ENCODE measurements at regions not wholly inside any gene's neighbourhood (a gene's known extent, or its start where the extent isn't known, plus 50 kb on each side); places are given as distances from the start of the nearest gene placed in this dataset.

GRCh38 chr11:19565639-19566038 is 147.0 kb upstream of the NAV2 start (continued):
- TF ChIP-seq PATZ1 (CRISPR knock-in tag; IDR thresholded peaks at IDR 0.05; ENCODE audit: borderline replicate concordance) = no peak

DNA sequence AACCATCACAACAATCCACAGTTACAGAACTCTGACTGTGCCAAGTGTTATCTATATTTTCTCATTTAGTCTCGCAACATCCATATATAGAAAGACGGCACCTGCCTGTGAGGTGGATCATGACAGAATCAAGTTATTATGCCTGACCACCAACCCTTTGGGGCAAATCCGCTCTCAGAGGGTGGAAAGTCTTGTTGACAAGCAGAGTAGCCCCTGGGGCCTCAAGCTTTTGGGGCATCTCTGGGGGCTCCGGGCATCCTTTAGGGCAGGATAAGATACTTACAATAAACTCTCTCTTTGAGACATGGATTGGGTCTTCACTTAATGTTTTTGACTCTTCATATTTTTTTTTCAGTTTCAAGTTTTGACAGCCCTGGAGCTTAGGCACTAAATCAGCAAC is 150.5 kb upstream of the NAV2 start:
- no peak for TF ChIP-seq PPARA (CRISPR knock-in tag; IDR thresholded peaks at IDR 0.05; ENCODE audit: borderline replicate concordance)
- no peak for TF ChIP-seq CSDC2 (CRISPR knock-in tag; IDR thresholded peaks at IDR 0.05)
- no peak for TF ChIP-seq TOX (CRISPR knock-in tag; IDR thresholded peaks at IDR 0.05; ENCODE audit: borderline replicate concordance)
- TF ChIP-seq ZC3H10 (CRISPR knock-in tag; IDR thresholded peaks at IDR 0.05) = no peak
- TF ChIP-seq ZFP3 (CRISPR knock-in tag; IDR thresholded peaks at IDR 0.05) = no peak
- TF ChIP-seq ESRRG (CRISPR knock-in tag; IDR thresholded peaks at IDR 0.05) = no peak
- no peak for TF ChIP-seq RARB (CRISPR knock-in tag; IDR thresholded peaks at IDR 0.05)
- TF ChIP-seq ZFP30 (CRISPR knock-in tag; IDR thresholded peaks at IDR 0.05) = no peak
- TF ChIP-seq GLIS3 (CRISPR knock-in tag; IDR thresholded peaks at IDR 0.05) = no peak
- no peak for TF ChIP-seq ISL1 (CRISPR knock-in tag; IDR thresholded peaks at IDR 0.05)
- no peak for TF ChIP-seq ZNF565 (CRISPR knock-in tag; conservative IDR thresholded peaks at IDR 0.05; ENCODE audit: low read depth)
- TF ChIP-seq TCF4 (CRISPR knock-in tag; IDR thresholded peaks at IDR 0.05; ENCODE audit: borderline replicate concordance) = no peak
- no peak for TF ChIP-seq ZNF8 (CRISPR knock-in tag; IDR thresholded peaks at IDR 0.05)
- TF ChIP-seq, protein P1, sequence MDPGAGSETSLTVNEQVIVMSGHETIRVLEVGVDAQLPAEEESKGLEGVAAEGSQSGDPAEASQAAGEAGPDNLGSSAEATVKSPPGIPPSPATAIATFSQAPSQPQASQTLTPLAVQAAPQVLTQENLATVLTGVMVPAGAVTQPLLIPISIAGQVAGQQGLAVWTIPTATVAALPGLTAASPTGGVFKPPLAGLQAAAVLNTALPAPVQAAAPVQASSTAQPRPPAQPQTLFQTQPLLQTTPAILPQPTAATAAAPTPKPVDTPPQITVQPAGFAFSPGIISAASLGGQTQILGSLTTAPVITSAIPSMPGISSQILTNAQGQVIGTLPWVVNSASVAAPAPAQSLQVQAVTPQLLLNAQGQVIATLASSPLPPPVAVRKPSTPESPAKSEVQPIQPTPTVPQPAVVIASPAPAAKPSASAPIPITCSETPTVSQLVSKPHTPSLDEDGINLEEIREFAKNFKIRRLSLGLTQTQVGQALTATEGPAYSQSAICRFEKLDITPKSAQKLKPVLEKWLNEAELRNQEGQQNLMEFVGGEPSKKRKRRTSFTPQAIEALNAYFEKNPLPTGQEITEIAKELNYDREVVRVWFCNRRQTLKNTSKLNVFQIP (CRISPR knock-in tag; IDR thresholded peaks at IDR 0.05; ENCODE audit: borderline replicate concordance, low read depth) = no peak
- TF ChIP-seq PATZ1 (CRISPR knock-in tag; IDR thresholded peaks at IDR 0.05; ENCODE audit: borderline replicate concordance) = no peak
- TF ChIP-seq SNAI2 (CRISPR knock-in tag; IDR thresholded peaks at IDR 0.05) = no peak
- no peak for TF ChIP-seq TSHZ2 (CRISPR knock-in tag; IDR thresholded peaks at IDR 0.05)

DNA sequence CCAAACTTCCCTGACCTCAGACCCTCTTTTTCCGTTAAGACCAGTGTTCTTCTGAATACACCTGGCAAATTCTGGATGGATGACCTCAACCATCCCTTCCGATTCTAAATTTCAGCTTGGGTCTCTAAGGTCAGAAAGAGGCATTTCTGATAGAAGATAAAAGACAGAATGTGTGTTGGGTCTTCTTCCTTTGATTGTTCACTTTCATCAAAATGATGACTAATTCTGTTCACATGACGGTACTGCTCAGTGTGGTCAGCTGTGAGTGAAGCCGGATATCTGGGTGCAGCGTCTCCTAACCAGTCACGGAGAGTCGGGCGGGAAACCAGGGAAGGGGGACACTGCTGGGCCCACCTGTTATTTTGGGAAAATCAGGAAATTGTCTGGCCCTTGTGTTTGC is 151.6 kb upstream of the NAV2 start:
- TF ChIP-seq ZNF8 (CRISPR knock-in tag; IDR thresholded peaks at IDR 0.05) (no peak), ZFP30 (CRISPR knock-in tag; IDR thresholded peaks at IDR 0.05) (no peak), ZFP3 (CRISPR knock-in tag; IDR thresholded peaks at IDR 0.05) (no peak), TOX (CRISPR knock-in tag; IDR thresholded peaks at IDR 0.05; ENCODE audit: borderline replicate concordance) (no peak), ZNF70 (CRISPR knock-in tag; IDR thresholded peaks at IDR 0.05) (no peak), TCF4 (CRISPR knock-in tag; IDR thresholded peaks at IDR 0.05; ENCODE audit: borderline replicate concordance) (no peak), ISL1 (CRISPR knock-in tag; IDR thresholded peaks at IDR 0.05) (no peak), OSR1 (CRISPR knock-in tag; IDR thresholded peaks at IDR 0.05) (no peak), CSRNP3 (CRISPR knock-in tag; IDR thresholded peaks at IDR 0.05) (no peak), CSDC2 (CRISPR knock-in tag; IDR thresholded peaks at IDR 0.05) (no peak), RARB (CRISPR knock-in tag; IDR thresholded peaks at IDR 0.05) (no peak)
- TF ChIP-seq, protein P1 (CRISPR knock-in tag; IDR thresholded peaks at IDR 0.05; ENCODE audit: borderline replicate concordance, low read depth) = no peak

More for the DNA sequence above, 150.5 kb upstream of the NAV2 start:
- no peak for ATAC-seq

More for the DNA sequence above, 151.6 kb upstream of the NAV2 start:
- no peak for ATAC-seq
